ENCODE measurements at regions not wholly inside any gene's neighbourhood (a gene's known extent, or its start where the extent isn't known, plus 50 kb on each side); places are given as distances from the start of the nearest gene placed in this dataset.

DNA sequence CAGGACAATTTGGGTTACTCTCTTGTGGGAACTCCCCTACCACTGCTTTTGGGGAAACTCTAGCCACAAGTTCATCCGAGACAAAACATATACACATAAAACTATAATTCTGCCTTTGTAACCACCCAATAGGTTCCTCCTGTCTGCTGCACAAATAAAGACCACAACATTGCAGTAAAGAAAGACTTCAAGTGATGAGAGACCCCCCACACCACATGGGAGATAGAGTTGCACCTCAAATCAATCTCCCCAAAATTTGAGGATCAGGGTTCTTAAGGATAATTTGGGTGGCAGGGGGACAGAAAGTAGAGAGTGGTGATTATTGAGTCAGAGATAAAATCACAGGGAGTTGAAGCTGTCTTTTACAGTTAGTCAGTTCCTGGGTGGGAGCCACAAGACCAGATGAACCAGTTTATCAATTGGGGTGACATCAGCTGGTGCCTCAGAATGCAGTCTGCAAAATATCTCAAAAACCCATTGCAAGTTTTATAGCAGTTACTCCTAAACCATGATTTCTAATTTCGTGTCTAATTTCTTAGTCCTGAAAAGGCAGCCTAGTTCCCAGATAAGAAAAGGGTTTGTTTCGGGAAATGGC, 1348.5 kb downstream of the PCDH9 start:
- no peak for DNase-seq (ENCODE audit: low spot score)

GRCh38 chr13:65875031-65875430, 1355.1 kb downstream of the PCDH9 start:
- no peak for DNase-seq (ENCODE audit: low spot score)

DNA sequence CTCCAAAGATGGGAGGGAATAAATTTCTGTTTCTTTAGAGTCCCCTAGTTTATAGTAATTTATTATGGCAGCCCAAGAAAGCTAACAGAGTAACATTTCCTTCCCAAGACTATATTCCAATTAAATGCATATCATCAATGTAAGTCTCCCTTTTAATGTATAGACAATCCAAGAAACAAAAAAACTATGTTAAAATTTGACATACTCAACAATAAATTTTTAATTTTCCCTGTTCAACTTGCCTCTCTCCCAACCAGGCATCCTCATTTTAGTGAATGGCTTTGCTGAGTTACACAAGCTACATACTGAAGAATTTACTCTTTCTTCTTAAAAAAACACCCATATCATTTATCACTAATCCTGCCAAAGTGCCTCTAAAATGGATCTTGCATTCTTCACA, 1357.7 kb downstream of the PCDH9 start:
- DNase-seq (ENCODE audit: low spot score), result no peak

DNA sequence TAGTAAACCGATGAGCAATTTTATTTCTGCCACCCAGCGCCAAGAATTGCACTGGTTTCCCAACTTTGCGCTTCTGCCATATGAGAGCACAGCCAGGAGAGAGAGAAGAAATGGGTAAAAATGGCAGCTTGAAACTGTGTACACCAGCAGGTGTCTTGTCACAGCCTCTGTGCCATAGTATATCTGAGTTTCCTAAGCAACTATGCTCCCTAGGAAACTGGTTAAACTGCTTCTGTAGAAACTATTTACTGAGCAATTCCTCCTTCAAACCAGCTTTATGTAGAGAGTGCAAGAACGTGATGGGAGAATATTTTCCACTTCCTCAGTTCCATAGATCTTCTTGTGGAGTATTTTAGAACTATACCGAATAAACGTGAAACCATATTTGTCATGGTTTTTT, 1361.3 kb downstream of the PCDH9 start:
- no peak for DNase-seq (ENCODE audit: low spot score)

- no peak for DNase-seq (ENCODE audit: low spot score)
These were observed 1362.0 kb downstream of the PCDH9 start for GRCh38 chr13:65868099-65868498.

DNA sequence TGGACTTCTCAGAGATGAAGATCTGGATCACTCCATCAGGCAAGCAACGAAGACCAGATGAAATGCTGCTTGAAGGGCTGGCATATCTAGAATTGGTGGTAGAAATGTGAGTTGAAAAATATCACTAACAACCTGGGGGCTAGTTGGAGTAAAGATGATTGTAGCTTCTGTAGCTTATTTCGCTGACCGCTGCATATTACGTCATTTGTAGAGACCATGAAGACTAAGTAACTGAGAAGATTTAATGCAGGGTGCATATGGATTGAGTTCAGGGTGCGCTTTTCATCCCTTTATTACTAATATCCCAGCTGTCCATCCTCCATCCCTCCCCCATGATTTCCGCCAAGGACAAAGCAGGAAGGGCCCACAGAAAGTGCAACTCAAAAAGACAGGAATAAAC, 1364.0 kb downstream of the PCDH9 start:
- DNase-seq (ENCODE audit: low spot score), result no peak

DNA sequence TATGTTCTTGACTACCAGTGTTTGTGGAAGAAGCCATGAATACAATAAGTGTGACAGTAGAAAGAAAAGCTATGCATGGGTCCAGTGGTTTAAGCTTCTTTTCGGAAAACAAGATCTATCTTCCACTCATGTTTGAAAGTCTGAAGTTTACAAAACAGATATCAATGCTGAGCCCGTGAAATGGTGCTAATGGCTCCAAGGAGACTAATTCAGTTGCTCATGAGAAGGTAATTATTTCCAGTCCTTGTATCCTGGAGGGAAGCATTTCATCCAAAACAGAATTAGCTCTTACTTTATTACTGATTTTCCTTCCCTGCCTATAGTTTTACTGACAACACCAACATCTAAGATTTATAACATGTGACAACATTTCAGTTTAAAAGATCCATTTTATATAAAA, 1364.9 kb downstream of the PCDH9 start:
- no peak for DNase-seq (ENCODE audit: low spot score)

- DNase-seq (ENCODE audit: low spot score), result no peak
These were observed 1366.1 kb downstream of the PCDH9 start for GRCh38 chr13:65864039-65864438.

DNA sequence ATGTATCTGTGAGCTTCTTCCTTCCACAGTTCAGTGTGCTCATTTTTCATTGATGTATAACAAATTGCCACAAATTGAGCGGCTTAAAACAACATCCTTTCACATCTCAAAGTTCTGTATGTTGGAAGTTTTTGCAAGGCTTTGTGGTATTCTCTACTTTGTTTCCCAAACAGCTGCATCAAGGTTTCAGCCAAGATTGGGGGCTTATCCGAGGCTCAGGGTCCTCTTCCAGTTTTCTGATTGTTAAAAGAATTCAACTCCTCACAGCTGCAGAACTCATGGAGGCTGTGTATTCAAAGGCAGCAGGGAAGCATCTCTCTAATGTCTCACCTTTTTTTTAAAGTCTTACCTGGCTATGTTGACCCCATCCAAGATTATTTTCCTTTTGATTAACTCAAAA, 1369.8 kb downstream of the PCDH9 start:
- DNase-seq (ENCODE audit: low spot score), result no peak

DNA sequence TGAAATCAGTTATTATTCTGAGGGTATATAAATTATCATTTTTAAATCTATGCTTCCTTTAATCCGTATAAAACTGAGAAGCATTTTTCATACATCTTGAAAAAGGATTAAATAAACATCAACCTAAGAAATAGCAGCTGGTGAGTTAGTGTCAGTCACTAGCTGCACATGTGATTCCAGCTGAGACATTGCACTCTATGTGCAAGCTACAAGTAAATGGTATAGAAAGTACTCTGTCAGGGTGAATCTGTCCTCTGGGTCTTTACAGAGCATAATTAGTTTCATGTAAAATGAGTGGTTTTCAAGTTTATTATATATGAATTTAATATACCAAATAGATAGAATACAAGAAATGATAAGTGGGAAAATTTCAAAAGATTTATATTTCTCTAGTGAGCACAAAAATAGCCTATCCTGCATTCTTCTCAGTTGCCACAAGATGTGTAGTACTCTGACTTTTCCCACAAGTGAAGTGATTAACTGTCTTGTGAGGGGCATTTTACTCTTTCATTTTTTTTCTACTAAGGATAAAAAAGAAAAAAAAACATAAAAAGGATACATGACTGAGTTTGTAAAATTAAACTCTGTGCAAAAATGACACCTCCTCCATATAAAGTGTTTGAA, 1372.1 kb downstream of the PCDH9 start:
- no peak for DNase-seq (ENCODE audit: low spot score)

DNA sequence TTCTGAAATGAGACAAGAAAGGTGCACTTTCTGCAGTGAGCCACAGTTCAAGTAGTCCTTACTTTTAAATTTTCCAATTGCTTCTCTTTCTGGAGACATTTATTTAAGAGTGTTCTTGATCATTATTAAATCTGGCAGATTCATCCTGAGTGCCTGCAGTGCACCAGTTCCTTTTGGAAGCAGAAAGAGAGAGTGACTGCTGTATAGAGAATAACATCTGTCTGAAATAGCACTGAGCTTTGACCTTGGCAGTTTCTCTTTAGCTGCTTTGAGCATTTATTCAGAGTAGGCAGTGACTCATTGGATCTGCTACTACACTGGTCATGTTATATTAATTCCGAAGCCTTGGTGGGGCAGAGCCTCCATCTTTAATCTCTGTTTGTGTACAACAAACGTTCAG, 1373.7 kb downstream of the PCDH9 start:
- no peak for DNase-seq (ENCODE audit: low spot score)

- no peak for DNase-seq (ENCODE audit: low spot score)
These were observed 1374.8 kb downstream of the PCDH9 start for GRCh38 chr13:65855242-65855805.

GRCh38 chr13:65854431-65854830, 1375.7 kb downstream of the PCDH9 start:
- no peak for DNase-seq (ENCODE audit: low spot score)

DNA sequence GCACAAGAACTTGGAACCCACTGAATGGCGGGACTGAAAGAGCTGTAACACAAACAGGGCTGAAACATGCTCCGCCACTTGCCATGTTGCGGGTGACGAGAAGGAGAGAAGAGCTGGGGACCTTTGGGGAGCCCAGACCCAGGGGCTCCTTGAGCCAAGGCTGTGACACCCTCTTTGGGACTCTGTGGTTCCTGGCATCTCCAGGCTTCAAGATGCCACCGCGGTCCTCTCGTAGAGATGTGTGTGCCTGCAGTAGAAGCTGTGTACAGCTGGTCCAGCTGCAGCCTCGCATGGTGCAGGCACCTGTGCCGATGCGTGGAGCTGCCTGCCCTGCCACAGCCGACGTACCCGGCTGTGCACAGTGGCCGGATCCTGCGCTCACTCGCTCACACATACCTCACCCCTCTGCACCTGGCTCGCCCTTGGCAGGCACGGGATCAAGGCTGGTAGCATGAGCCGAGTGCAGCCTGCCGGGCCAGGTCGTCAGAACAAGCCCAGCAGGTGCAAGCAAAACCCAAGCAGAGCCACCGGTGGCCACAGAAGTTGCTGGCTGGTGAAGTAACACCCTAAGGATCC, 1385.8 kb downstream of the PCDH9 start:
- no peak for DNase-seq (ENCODE audit: low spot score)

- DNase-seq (ENCODE audit: low spot score), result no peak
These were observed 1386.8 kb downstream of the PCDH9 start for GRCh38 chr13:65843314-65843731.

GRCh38 chr13:65841156-65841555, 1389.0 kb downstream of the PCDH9 start:
- no peak for DNase-seq (ENCODE audit: low spot score)

- DNase-seq (ENCODE audit: low spot score), result no peak
These were observed 1394.1 kb downstream of the PCDH9 start for GRCh38 chr13:65836066-65836465.

GRCh38 chr13:65834897-65835296, 1395.2 kb downstream of the PCDH9 start:
- no peak for DNase-seq (ENCODE audit: low spot score)

GRCh38 chr13:65830411-65831205, 1399.5 kb downstream of the PCDH9 start:
- no peak for DNase-seq (ENCODE audit: low spot score)

- no peak for DNase-seq (ENCODE audit: low spot score)
These were observed 1400.7 kb downstream of the PCDH9 start for GRCh38 chr13:65829241-65830008.

DNA sequence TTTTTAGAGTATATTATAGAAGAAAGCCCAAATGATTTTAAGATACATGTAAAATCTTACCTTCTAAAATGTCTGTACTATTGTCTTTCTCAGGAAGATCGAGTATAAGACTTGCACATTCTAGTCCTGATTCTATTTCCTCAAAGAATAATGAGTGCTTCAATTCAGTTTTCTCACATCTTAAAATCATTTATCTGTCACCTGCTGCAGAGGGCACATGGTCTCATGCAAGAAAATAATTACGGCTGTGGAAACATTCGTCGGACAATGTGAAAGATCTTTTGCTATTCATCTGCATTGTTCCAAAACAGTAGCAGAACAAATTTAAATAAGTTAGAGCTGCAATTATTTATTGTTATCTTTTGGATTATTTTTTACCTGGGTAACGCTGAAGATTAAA, 1403.5 kb downstream of the PCDH9 start:
- no peak for DNase-seq (ENCODE audit: low spot score)

DNA sequence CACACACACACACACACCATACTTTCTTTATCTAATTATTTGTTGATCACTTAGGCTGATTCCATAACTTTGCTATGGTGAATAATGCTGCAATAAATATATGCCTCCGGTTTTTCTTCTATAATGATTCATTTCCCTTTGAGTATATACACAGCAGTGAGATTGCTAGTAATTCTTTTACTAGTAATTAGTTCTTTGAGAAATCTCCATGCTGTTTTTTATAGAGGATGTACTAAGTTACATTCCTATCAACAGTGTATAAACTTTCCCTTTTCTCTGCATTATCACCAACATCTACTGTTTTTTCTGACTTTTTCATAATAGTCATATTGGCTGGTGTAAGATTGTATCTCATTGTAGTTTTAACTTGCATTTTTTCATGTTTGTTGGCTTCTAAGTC, 1405.1 kb downstream of the PCDH9 start:
- DNase-seq (ENCODE audit: low spot score), result no peak

All from activated CD4-positive, alpha-beta T cell treated with anti-CD3 and anti-CD28 coated beads, Interleukin-2, Interleukin-4, amounts not matched to agents 100 ng/mL and 50 ng/mL, durations not matched to agents 16 hours and 8 hours (primary cell).